Peyer's patch (tissue), 4 donors: ENCODE measurements at regions not wholly inside any gene's neighbourhood (a gene's known extent, or its start where the extent isn't known, plus 50 kb on each side); places are given as distances from the start of the nearest gene placed in this dataset.
"Not testable (repeated sequence)": the region's sequence is repeated elsewhere in the genome, so short reads cannot be mapped to it uniquely, and the experiment has no call there.

Experiments used
- DNase-seq, 3 donors: peaks; one replicate each; pipeline ENCODE4 v3.0.0-alpha.2; 2017 to 2019
- H3K27ac ChIP-seq, 4 donors: fragments of 200-600 bp; sonication (generic); one replicate each; pipeline ENCODE4 v1.5.1; 2016 to 2019
- H3K27me3 ChIP-seq, 2 donors: fragments of 200-600 bp; sonication (generic); one replicate each; pipeline ENCODE4 v1.5.1; 2019
- H3K36me3 ChIP-seq, 3 donors: fragments of 200-600 bp; sonication (generic); one replicate each; pipeline ENCODE4 v1.5.1; 2016 to 2019
- H3K4me1 ChIP-seq, 4 donors: fragments of 200-600 bp; sonication (generic); one replicate each; pipeline ENCODE4 v1.5.1; 2016 to 2019
- H3K4me3 ChIP-seq, 4 donors: fragments of 200-600 bp; sonication (generic); 1 replicate in 3 of 4; 2 replicates in 1 of 4; pipeline ENCODE4 v1.5.1; 2016 to 2019; ENCODE audit warnings: mild to moderate bottlenecking in 1 of 4
- H3K9me3 ChIP-seq, 4 donors: fragments of 200-600 bp; sonication (generic); one replicate each; pipeline ENCODE4 v1.5.1; 2016 to 2019; ENCODE audit warnings: mild to moderate bottlenecking in 1 of 4
- POLR2A ChIP-seq, 2 donors: fragments of 450-650 bp; IDR thresholded peaks; one replicate each; pipeline ENCODE4 v1.5.1; 2017; ENCODE audit warnings: antibody characterized with exemption in 2 of 2, mild to moderate bottlenecking in 2 of 2, moderate library complexity in 2 of 2
- TF ChIP-seq, protein P1 (sequence below), 6 experiments: fragments of 450-650 bp in 4 of 6; fragments of 200-600 bp in 2 of 6; sonication (generic) in 1 of 6; IDR thresholded peaks; one replicate each; pipeline ENCODE4 v1.5.1; 2017 to 2019; ENCODE audit warnings: antibody characterized with exemption in 6 of 6, mild to moderate bottlenecking in 3 of 6, moderate library complexity in 1 of 6

DNA sequence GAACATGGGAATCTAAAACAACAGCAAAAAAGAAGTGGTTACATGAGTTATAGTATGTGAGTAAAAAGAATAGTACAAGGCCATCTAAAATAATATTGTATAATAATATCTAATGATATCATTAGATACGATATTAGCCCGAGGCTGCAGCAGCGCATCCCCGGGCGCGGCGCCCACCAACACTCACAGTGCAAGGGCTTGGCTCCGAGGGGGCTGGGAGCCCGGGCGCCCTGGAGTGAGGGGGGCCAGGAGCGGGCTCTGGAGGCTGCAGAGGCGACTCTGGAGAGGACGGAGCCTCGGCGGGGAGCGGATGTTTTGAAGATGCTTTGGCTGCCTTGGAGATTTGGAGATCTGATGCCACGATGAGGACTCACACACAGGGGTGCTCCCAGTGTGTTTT is 68.1 kb upstream of the TMEM252 start:
- TF ChIP-seq POLR2A (IDR thresholded peaks at IDR 0.05) = no peak
- TF ChIP-seq, protein P1, sequence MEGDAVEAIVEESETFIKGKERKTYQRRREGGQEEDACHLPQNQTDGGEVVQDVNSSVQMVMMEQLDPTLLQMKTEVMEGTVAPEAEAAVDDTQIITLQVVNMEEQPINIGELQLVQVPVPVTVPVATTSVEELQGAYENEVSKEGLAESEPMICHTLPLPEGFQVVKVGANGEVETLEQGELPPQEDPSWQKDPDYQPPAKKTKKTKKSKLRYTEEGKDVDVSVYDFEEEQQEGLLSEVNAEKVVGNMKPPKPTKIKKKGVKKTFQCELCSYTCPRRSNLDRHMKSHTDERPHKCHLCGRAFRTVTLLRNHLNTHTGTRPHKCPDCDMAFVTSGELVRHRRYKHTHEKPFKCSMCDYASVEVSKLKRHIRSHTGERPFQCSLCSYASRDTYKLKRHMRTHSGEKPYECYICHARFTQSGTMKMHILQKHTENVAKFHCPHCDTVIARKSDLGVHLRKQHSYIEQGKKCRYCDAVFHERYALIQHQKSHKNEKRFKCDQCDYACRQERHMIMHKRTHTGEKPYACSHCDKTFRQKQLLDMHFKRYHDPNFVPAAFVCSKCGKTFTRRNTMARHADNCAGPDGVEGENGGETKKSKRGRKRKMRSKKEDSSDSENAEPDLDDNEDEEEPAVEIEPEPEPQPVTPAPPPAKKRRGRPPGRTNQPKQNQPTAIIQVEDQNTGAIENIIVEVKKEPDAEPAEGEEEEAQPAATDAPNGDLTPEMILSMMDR (IDR thresholded peaks at IDR 0.05) = no peak
- no peaks in the 10 kb centered on the region for H3K27me3 ChIP-seq
- H3K9me3 ChIP-seq = no peaks in the 10 kb centered on the region
- no peak for DNase-seq
- no peaks in the 10 kb centered on the region for H3K36me3 ChIP-seq
- no peak overlapping the region for H3K4me3 ChIP-seq
- no peaks in the 10 kb centered on the region for H3K4me1 ChIP-seq
- no peak overlapping the region for H3K27ac ChIP-seq

DNA sequence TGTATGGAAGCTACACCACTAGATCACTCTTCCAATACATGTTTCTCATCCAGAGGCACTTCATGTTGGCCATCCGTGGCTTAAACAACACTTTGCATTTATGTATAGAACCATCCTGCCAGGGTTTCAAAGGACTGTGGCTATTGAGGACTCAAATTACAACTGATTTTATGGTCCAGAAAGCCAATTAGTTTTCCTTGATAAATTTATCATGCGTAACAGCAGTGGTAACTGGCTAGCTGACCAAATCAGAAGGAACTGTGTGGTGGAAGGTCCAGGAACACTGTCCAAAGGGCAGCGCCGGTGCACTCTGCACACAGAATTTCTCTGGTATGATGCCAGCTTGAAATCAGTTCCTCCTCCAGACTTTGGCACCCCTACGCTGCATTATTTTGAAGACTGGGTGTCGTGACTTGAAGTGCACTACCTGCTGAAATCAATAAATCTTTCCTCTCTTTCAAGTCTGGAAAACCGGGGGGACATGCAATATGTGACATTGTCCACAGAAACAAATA is 69.3 kb upstream of the TMEM252 start:
- Histone ChIP-seq H3K4me1 (no peaks in the 10 kb centered on the region), H3K9me3 (no peaks in the 10 kb centered on the region), H3K27ac (no peak overlapping the region), H3K4me3 (no peak overlapping the region), H3K36me3 (no peaks in the 10 kb centered on the region), H3K27me3 (no peaks in the 10 kb centered on the region)
- TF ChIP-seq POLR2A (IDR thresholded peaks at IDR 0.05) = no peak
- TF ChIP-seq, protein P1 (IDR thresholded peaks at IDR 0.05) = no peak
- peak in 2 of 3 donors; percentile 53 to 56 for DNase-seq

DNA sequence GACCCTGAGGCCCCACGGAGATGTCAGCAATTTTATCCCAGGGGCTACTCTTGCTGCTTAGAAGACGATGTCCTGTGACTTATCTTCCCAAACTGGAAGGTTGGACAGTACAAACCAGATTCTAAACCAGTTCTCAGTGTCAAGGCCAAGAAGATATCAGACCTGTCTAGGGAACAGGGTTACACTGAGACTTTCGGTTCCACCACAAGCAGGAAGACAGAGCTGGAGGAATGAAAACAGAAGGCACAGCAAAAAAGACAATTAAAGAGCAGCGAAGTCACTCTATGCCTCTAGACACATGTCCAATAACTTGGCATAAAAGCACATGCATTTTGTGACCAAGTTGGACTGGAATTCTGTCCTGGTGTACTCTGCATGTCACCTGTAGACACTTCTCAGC is 73.4 kb upstream of the TMEM252 start:
- Histone ChIP-seq H3K4me3 (no peak overlapping the region), H3K27me3 (no peaks in the 10 kb centered on the region), H3K9me3 (no peaks in the 10 kb centered on the region), H3K36me3 (no peaks in the 10 kb centered on the region), H3K4me1 (no peaks in the 10 kb centered on the region), H3K27ac (no peak overlapping the region)
- no peak for DNase-seq
- no peak for TF ChIP-seq POLR2A (IDR thresholded peaks at IDR 0.05)
- TF ChIP-seq, protein P1 (IDR thresholded peaks at IDR 0.05) = no peak

DNA sequence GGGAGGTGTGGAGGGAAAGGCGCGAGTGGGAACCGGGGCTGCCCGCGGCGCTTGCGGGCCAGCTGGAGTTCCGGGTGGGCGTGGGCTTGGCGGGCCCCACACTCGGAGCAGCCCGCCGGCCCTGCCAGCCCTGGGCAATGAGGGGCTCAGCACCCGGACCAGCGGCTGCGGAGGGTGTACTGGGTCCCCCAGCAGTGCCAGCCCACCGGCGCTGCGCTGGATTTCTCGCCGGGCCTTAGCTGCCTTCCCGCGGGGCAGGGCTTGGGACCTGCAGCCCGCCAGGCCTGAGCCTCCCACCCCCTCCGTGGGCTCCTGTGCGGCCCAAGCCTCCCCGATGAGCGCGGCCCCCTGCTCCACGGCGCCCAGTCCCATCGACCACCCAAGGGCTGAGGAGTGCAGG is 76.3 kb upstream of the TMEM252 start:
- not testable (repeated sequence) for H3K9me3 ChIP-seq, H3K36me3 ChIP-seq, H3K4me3 ChIP-seq, H3K27ac ChIP-seq, H3K4me1 ChIP-seq, H3K27me3 ChIP-seq, DNase-seq

DNA sequence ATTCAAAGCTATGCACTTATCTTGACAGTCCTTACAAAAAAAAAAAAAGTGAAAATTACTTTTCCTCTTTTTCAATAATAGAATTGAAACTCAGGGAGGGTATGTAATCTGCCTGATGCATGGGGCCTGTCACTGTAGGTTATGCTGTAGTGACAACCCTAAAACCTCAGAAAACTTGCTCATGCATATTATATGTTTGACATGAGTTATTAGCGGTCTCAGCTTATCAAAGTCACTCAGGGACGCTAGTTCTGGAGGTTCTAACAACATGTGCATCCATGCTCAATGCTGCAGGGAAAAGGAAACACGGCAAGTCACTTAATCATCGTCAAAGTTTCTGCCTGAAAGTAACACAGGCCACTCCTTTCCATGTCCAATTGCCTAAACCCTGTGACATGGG is 78.4 kb upstream of the TMEM252 start:
- DNase-seq = no peak
- Histone ChIP-seq H3K4me1 (no peaks in the 10 kb centered on the region), H3K27me3 (no peaks in the 10 kb centered on the region), H3K36me3 (no peaks in the 10 kb centered on the region), H3K4me3 (no peak overlapping the region), H3K9me3 (no peaks in the 10 kb centered on the region), H3K27ac (no peak overlapping the region)
- TF ChIP-seq, protein P1 (IDR thresholded peaks at IDR 0.05) = no peak
- no peak for TF ChIP-seq POLR2A (IDR thresholded peaks at IDR 0.05)

DNA sequence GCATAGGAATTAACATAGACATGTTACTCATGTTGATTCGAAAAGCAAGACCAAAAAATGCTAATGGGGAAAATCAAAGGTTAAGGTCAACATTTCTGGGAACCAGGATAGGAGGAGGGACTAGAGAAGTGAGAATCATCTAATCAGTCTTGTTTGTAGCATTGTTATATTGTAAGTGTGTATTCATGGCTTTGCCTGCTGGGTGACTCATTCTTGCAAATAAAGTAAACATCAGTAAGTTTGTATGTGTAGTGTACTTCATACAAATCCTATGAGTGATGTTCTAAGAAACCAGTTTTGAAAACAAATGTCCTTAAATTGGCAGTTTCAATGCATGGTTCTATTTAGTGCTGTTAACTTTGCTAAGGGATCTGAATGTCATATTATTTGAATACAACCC is 79.0 kb upstream of the TMEM252 start:
- DNase-seq = no peak
- Histone ChIP-seq H3K4me1 (no peaks in the 10 kb centered on the region), H3K27me3 (no peaks in the 10 kb centered on the region), H3K4me3 (no peak overlapping the region), H3K27ac (no peak overlapping the region), H3K9me3 (no peaks in the 10 kb centered on the region), H3K36me3 (no peaks in the 10 kb centered on the region)
- TF ChIP-seq, protein P1 (IDR thresholded peaks at IDR 0.05) = no peak
- no peak for TF ChIP-seq POLR2A (IDR thresholded peaks at IDR 0.05)
